NB4 (cell line): ENCODE measurements at regions not wholly inside any gene's neighbourhood (a gene's known extent, or its start where the extent isn't known, plus 50 kb on each side); places are given as distances from the start of the nearest gene placed in this dataset.

Experiments
- CTCF ChIP-seq: IDR thresholded peaks from one replicate; pipeline ENCODE4 v1.5.1; 2012; ENCODE audit warnings: low read depth, low read length
- MAX ChIP-seq: IDR thresholded peaks from 2 replicates; pipeline ENCODE4 v1.6.1; 2011; ENCODE audit warnings: low read depth, low read length

- TF ChIP-seq MAX (no peak), CTCF (no peak)
Observed at GRCh38 chr4:160038615-160039014, 935.7 kb downstream of the RAPGEF2 start.
